Stimulated activated naive CD4-positive, alpha-beta T cell treated with Interleukin-2 at 50 U/mL for 16 hours (primary cell): ENCODE measurements at regions not wholly inside any gene's neighbourhood (a gene's known extent, or its start where the extent isn't known, plus 50 kb on each side); places are given as distances from the start of the nearest gene placed in this dataset.

Source experiments
- DNase-seq: peaks from one replicate; lab custom pipeline; 2025; lab: John Stamatoyannopoulos, UW

DNA sequence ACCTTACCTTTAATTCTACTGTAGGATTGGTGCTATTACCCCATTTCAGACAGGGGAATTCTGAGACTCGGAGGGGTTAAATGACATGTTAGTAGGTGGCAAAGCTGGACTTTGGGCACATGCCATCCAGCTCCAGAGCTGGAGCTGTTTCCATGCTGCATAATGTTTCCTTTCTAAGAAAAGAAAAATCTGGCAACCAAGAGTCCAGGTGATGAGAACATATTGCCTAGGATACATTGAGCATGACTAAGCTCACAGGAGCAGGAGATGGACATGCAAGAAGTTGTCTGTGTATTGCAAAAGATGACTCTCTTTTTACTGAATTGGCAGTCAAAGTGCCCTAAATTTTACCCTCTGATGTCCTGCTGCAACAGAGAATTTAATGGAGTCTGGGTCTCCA, 150.8 kb upstream of the SYT13 start:
- DNase-seq: no peak

DNA sequence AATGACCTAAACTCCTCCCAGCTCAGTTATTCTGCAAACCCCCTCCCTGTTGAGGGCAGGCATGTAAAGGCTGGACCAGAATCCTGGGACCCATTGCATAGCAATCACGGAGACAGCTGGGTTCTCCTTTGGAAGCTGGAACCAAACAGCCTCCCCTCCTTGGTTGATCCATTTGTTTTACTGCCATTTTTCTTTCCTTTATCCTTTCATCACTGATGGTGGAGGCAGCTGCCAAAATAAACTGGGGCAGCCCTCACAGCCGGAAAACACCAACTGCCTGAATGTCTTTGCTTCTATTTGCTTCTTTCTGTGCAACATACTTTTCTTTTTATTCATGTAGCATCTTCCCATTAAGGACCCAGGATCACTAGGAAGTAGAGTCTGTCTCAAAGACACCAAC, 150.0 kb upstream of the SYT13 start:
- no peak for DNase-seq

DNA sequence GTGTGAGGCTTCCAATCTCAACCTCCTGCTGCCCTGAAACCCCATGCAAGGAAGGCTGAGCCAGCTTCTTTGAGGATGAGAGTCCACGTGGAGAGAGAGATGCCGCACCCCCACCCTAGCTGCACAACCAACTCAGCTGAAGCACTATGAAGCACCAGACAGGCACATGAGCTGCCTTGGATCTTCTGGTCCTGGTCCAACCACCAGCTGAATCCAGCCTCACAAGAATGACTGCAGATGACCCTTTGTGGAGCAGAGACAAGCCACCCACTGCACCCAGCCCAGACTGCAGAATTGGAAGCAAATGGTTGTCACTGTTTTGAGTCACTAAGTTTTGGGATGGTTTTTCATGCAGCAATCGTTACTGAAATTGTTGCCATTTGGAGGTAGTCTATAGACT, 149.6 kb upstream of the SYT13 start:
- no peak for DNase-seq

DNA sequence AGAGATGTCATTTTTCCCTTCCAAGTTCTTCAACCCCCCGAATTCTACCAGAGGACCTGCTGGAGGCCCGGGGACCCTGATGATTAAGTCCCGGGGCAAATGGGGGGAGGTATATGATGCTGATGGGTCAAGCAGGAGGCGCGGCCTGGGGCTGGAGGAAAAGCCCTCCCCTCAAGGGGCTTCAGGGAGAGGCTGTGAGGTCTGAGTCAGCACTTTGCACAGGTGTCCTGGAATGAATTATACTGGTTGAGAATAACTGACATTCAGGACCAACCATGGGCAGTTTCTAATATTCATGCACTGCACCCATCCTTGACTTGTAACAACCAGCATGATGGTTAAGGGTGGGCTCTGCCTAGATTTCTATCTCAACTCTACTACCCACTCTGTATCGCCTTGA, 146.8 kb upstream of the SYT13 start:
- no peak for DNase-seq

DNA sequence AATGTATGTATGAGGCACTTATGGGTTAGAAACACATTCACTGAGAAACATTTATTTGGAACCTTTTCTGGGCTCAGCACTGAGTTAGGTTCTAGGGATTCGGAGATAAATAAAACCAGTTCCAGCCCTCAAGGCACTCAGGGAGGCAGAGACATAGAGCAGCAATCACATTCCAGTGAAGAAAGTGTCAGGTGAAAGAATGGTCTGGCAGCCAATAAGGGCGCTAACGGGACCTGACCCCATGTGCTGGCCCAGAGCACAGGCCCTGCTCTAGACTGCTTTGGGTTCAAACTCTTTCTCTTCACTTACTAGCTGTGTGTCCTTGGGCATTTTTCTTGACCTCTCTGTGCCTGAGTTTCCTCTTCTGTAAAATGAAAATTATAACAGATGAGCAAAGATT, 146.0 kb upstream of the SYT13 start:
- no peak for DNase-seq

DNA sequence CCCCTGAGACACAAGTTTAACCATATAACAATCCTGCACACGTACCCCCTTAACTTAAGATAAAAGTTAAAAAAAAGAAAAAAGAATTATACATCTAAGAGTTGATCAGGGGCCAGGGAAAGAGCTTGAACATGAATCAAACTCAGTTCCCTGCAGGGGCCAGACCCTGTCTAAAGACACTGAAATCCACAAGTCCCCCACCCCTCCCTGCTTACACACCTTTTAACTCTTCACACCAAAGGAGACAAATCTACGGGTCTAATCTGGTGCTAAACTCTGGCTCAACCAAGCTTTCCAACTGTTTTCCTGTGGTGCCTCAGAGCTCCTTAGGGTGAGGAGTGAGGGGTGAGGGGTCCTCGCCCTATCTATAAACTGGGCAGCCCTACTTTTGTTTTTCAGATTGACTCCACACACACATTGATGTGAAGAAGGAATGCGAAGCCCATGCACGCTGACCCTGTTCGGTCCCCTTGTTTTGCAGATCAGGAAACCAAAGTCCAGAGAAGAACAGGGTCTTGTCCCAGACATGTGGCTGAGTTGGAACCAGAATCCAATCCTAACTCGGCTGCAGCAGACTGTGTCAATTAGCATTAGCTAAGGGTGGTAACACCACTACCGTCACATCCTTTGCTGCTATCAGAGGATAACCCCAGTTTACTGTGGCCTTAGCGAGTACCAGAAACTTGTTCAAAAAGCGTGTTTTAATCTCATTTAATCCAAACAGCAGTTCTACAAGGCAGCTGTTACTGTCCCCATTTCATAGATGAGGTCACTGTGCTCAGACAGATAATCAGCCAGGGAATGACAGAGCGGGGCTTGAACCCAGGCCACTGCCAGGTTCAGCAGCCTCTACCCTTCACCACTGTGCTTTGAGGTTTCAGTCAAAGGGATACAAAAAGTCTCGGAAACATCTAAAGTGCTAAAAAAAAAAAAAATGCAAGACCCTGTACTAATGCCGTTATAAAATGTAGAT, 145.2 kb upstream of the SYT13 start:
- no peak for DNase-seq

DNA sequence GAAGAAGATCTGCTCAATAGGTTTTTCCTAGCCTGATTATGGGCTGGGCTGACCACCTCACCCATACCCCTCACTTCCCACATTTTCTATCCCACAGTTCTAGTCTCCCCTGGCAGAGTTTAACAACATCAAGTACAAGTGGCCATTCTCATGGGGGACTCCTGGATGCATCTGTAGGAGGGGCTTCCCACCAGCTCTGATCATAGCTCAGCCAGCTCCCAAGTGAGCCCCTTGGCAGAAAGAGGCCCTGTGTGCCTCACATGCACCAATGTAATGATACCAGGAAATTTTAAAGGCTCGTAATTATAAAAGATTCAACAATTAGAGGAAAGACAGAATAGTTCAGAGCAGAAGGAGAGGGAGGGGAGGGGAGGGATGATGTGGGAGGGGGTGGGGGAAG, 144.2 kb upstream of the SYT13 start:
- DNase-seq: no peak

DNA sequence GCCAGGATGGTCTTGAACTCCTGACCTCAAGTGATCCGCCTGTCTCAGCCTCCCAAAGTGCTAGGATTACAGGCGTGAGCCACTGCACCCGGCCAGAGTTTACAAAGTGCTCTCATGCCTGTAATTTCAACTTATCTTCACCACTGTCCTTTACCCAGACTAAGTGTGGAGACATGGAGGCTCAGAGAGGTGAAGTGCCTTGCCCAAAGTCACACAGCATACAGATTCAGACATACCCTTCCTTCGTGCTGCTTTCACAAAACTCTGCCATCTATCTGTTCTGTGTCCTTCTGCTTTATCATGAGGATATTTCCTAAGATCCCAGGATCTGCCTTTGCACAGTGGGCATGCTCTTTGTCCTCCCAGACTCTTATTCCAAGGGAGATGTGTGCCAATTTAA, 143.6 kb upstream of the SYT13 start:
- no peak for DNase-seq

DNA sequence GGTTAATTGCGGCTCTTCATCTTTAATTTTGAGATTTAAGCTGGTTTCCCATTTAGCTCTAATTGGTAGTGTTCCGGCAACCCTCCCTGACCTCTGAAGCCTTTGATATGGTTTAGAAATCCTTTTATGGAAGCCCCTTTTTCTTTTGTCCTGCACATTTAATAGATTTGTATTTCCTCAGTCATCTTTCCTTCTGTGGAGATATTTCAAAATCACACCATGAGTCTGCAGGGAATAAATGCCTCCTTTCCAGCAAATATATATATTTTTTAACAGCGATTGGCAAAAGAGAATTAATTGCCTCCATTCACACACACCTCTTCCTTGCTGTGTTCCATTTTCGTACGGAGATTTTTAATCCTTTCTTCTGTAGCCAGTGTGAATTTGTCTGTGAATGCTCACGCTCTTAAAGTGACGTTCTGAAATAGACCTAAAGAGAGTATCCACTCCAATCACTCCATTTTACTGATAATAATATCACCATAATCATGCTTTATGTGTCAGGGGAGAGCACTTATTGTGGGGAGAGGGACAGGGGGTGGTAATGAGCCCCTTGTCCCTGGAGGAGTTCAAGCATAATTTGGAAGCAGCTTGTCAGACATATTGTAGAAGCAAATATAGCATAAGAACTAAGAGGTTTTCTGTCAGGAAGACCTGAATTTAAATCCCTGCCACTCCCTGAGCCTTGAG, 142.5 kb upstream of the SYT13 start:
- no peak for DNase-seq

DNA sequence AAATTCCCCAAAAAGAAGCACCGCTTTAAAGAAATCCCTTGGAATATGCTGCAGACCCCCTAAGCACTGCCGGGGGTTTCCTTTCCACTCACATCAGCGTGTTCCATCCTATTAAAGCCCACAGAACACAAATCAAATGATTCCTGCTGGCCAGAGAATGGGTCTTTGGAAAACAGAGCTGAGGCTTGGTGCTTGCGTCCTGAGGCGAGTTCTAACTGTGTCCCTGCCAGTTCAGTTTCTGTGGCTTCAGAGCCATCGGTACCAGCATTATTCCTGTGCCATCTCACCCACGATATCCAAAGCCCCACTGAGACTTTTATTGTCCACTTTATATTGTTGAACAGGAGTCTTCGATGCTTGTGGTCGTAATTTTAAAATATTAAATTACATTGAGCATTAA, 142.0 kb upstream of the SYT13 start:
- DNase-seq: no peak

DNA sequence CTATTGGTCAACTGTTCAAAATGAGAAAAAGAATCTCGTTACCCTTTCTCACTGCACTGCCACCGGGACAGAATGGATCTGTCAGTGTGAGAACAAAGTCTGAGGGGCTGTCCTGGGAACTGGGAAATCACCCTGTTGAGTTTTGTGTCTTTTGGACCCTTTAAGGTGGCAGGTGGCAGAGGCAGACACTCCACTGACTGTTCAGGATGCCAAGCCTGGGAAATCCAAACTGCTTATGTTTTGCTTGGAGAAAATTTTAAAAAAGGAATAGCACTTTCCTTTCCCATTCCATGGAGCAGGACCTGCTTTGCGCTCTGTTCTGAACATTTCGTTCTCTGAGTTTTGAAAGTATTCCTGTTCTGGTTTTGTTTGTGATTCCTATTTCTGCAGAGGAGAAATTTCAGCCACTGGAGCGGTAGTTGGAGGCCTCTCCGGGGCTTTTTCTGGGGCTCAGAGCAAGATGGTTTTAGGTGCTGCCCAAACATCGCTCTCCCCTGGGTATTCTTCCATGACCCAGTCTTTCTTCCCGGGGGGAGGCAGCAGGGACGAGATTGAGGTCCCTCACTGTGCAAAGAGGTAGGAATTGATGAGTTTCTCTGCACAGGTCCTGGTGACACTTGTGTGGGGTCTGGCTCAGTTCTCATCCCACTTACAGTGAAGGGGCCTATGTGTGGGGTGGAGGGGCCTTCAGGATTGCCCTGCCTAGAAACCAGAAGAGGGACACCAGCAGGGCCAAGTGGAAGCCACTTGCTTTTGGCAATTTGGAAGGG, 138.5 kb upstream of the SYT13 start:
- no peak for DNase-seq

DNA sequence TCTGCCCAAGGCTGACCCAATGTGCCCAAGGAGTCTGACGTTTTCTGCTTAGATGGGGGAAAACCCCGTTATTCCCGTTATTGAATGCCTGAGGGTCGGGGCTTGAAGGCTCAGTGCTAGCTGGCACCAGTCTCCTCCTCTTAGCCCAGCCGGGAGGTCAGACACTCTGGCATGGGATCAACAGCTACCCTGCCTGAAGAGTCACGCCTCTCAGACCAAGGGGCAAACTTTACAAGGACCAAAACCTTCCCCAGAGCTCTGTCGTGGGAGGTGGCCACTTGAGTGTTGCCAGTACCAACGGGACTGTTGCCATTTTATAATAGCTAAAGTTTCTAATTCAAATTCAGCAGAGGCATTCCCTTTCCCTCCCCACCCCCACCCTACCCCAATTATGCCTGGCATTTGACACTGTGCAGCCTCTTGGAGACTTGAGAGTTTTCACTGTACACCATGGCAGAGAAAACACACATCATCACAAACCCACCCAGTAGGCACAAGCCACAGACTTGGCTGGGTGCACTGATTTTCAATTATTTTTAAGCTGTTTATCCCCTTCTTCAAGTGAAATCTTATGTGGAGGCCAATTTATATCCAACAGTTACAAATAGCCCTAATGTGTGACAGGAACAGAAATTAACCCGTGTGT, 137.5 kb upstream of the SYT13 start:
- DNase-seq: no peak

DNA sequence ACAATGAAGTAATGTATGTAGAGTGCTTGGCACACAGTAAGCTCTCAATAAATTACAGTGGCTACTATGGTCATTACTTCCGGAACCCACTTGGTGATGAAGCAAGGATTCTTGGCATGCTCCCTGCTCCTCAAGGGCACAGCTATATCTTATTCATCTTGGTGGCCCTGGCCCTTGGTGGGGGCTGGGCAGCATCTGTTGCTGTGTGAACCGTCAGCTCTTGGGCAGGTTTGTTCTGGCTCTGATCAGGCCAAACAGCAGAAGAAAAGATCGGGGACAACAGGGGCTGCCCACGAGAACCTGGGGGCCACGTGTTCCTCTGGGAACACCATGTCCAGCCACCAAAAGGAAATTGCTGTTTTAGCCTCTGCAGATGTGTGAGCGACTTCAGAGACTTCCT, 136.9 kb upstream of the SYT13 start:
- no peak for DNase-seq

DNA sequence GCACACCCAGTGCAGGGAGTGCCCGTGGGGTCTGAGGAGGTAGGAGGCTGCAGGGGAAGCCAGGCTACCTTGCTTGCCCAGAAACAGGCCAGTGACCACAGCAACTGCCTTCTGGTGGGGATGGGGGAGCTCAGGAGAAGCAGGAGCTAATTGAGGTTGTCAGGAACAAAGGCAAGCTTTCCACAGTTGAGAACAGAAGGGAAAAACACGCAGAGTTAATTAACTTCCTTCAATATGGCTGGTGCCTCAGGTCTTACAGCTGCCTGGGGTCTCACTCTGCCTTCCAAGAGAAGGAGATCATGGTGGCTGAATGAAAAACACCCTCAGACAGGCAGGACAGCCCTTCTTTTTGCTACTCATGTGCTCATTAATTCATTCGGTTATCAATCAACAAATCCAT, 127.9 kb upstream of the SYT13 start:
- no peak for DNase-seq

DNA sequence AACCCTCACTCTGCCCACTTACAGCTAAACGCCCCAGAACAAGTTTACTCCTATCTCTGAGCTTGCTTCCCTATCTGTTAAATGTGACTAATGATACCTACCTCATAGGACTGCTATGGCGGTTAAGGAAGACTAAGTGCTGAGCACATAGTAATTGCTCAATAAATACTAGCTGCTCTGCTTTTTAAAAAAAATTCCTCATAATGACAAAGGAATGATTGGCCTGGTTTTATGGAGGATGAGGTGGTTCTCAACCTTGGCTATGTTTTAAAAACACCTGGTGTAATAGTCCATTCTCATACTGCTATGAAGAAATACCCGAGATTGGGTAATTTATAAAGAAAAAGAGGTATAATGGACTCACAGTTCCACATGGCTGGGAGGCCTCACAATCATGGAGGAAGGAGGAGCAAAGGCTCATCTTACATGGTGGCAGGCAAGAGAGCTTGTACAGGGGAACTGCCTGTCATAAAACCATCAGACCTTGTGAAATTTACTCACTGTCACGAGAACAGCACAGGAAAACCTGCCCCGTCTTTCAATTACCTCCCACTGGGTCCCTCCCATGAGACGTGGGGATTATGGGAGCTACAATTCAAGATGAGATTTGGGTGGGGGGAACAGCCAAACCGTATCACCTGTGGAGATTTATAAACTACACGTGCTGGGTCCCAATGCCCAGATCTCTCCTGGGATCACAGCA, 127.2 kb upstream of the SYT13 start:
- DNase-seq: no peak

DNA sequence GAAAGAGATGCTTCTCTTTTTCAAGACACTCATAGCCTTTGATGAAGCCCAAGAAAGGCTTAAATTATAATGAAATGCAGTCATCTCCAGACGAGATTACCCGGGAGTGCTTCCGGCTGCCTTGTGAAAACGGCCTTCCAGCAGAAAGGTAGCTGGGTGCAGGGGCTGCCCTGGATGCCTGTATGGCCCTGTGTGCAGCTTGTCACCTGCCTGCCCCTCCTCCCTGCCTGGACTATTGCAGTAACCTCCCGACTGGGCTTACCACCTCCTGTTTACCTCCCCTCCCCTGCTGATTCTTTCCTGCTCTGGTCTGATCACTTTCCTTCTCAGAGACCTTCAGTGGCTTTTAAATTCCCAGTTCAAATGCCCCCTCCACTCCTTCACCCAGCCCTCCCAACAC, 126.4 kb upstream of the SYT13 start:
- no peak for DNase-seq

DNA sequence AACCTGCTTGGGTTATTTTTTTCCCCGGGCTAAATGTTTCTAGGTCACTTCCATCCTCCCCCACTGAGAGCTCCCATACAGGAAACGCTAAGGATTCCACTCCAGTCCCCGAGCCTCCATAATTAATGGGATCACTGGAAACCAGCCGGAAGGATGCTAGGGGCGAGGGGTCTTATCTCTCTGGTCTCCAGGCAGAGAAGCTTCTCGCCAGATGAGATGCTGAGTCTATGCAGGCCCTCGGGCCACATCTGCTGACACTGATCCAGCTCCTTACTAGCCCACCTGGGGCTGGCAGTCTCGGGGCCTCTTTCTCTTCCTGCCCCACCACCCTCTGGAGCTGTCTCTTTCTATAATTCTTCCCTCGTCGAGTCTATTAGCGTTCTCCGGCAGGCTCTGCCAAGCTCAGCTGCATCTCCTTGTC, 125.9 kb upstream of the SYT13 start:
- no peak for DNase-seq

DNA sequence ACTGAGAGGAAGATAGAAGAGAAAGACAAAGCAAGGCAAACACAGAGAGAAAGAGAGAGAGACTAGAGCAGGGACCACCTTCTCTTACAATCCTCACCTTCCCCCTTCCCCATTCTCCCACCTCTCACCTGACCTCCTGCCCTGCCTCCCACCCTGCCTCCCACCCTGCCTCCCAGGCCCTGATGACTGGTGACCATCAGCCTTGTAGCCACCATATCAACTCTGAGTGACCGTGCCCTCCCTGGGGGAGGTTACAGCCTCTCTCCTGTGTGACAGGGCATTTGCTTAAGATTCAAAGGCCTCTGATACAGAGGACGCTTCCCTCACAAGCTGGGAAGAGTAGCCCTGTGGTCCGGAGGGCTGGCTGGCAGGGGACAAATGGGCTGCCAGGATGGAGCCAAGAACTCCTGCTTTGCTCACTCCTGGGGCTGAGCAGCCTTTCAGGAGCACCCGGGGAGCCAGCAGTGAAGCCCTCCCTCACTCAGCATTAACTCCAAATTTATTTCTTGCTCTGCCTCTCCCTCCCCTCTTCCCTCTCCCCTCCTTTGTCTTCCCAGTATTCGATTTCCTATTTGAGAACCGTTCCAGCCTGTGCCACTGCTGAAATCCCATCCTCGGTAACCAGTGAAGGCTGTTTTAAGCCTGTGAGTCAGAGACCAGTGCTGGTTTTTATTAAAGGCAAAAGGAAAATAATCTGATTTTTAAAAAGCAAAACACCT, 125.2 kb upstream of the SYT13 start:
- no peak for DNase-seq

DNA sequence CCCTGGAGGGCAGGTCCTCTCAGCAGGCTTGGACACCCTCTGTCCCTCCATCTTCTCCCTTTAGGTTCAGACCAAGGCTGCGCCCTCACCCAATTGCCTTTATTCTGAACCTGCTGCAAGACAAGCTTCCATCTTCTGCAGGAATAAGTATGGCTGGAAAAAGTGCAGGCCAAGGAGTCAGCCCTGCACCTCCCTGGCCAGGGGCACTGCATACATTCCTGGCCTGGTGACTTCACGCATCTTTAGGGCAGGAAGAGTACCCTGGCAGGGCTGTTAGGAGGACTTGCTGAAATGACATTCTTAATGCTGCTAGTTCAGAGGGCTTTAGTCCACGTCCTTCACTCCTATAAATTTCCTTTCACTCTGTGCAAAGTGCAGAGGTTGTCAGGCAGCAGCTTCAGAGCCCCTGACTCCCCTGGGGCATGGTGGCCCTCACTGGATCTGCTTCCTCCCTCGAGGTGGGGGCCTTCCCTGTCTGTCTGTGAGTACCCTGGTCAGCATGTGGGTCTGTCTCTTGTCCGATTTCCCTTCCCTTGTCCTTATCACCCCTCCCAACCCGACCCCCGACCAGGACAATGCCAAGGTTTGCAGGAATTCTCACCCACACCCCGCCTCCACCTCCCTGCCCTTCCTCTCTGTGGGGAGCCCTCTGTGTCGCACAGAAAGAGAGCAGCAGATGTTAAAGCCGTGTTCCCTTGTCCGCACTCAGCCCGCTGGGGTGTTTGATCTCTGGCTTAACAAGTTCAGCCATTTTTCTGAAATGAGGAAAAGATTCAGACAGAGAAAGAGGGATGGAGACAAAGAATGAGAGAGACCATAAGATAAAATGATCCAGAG, 124.5 kb upstream of the SYT13 start:
- DNase-seq: no peak

DNA sequence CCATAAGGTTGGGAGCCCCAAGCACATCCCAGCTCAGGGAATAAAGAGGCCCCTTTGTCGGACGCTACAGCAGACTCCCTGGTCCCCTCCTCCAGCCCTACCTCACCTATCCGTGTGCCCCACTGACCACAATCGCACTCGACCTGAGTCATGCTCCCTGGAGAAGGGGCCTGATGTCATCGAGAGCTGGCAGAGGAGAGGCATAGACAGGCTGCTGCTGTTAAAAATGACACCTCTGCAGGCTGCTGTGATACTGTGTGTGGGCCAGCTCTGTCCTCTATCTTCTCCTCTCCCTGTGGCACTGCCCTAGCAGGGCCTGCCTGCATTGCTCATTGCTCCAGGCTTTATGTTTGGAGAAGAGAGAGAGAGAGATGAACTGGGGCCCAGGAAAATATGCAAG, 123.4 kb upstream of the SYT13 start:
- DNase-seq: no peak
